HG03342 (cell line): ENCODE measurements at regions not wholly inside any gene's neighbourhood (a gene's known extent, or its start where the extent isn't known, plus 50 kb on each side); places are given as distances from the start of the nearest gene placed in this dataset.

Experiments used
- ATAC-seq: cut with Tn5 transposase; IDR thresholded peaks from one replicate; pipeline ENCODE4 v1.9.1; 2021; ENCODE audit warnings: mild to moderate bottlenecking, moderate library complexity; ENCODE audit not compliant: unreplicated experiment

DNA sequence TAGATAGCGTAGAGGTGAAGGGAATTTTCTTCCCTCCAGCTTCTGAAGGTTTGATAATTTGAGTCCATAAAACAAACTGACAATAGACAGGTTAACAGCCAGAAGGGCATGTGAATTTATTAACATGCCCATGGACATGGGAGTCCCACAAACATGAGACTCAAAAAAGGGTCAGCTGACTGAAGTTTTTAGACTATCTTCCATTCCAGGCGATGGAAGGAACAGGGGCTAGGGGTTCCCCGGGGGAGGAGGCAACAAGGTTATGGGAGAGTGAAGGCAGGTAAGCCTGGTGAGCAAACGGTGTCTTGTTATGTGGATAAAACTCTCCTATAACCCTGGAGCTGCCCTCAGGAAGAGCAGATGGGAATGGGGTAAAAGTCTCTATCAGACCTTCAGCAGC, 81.5 kb upstream of the SORBS2 start:
- ATAC-seq, result no peak

DNA sequence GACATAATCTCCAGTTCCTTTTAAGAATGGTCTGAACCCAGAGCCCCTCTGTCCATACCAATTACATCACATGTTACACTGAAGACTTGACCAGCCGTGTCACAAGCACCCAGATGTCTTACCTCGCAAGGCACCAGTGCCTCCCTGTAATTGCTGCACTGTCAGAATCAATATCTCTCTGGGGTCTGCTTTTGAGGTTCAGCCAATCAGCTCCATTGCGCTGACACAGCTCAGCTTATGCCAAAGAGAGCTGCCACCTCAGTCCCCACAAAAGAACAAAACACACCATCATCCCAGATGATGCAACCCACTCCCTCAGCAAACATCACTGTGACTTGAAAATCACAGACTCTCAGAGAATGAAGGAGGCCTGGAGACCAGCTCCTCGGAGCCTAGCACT, 82.5 kb upstream of the SORBS2 start:
- ATAC-seq, result no peak

DNA sequence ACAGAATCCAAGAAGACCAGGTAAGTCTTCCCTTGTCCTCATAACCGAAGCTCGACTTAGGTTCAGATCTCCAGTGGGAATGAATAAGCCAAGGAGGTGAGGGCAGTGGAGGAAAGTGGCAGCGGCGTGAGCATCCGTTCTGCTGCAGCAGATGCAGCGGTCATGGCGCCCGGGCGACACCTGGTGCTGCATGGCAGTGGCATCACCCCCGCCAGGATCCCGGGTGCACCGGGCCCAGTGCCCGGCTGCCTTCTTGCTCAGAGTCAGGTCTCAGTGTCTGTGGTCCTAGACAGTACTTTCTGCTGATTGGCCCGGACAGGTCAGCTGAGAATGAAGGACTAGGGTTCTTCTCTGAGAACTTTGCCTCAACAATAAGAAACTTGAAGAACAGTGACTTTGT, 83.4 kb upstream of the SORBS2 start:
- ATAC-seq, result no peak

GRCh38 chr4:185895866-185896265, 83.9 kb upstream of the SORBS2 start:
- no peak for ATAC-seq

DNA sequence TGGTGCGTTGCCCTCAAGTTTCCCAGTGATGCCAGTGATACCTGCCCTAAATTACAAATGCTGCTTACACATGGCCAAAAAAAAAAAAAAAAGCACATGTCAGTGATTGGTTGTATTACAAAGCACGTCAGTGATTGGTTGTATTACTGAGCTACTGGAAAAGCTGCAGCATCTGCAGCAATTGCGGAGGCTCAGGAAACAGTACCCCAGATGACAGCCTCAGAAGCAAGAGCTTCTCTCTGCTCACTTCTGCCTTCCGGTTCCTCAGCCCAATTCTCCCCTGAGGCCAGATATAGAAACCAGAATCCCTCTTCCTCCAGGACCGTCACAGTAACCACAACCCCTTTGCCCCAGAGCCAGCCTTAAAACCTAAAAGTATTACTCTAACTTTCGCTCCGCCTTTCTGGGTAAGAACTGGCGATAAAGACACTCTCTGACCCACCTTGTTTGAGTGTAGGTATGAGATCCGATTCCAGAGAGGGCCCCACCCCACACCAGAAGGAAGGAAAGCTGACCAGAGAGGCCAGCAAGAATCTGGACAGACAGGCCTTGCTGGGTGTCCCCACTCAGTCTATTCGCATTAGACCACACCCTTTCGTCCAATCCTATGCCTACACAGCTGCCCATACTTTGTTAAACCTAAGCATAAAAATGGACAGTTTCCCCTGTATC, 85.0 kb upstream of the SORBS2 start:
- ATAC-seq, result no peak

DNA sequence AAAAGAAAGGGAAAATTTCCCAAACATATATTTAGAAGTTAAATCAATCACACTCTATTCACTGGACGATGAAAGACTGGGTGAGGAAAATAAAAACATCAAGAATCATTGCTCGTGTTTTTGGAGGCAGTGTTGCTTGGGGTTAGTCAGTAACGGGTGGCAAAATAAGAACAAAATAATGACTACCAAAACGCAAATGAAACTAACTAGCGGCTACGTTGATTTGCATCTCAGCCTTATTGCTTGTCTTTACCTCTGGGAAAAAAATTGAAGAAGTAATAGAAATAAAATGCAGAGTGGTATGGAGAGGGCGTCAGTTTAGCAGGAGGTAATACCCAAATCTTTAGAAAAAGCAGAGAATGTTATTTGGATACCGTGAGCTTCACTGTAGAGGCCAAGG, 86.4 kb upstream of the SORBS2 start:
- ATAC-seq, result no peak

- ATAC-seq, result no peak
Measured at GRCh38 chr4:185899833-185900232, 87.8 kb upstream of the SORBS2 start.

DNA sequence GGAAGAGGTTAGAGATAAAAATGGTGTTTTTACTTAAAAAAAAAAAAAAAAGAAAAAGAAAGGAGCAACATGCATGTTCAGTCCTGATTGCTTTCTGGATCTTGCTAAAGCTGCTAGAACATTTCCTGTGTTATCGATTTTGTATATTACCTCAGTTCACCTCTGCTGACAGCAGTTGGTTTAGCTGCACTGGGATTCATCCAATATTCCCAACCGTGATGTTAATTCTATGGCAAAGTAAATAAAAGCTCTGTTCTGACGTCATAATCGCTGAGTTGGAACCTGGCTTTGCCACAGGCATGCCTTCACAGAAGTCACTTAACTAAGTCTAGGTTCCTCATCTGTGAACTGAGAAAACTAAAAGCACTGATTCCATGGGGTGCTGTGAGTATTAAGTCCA, 90.7 kb upstream of the SORBS2 start:
- ATAC-seq, result no peak

- ATAC-seq, result no peak
Measured at GRCh38 chr4:185903205-185903604, 91.2 kb upstream of the SORBS2 start.

GRCh38 chr4:185904381-185904780, 92.4 kb upstream of the SORBS2 start:
- ATAC-seq, result no peak

- no peak for ATAC-seq
Measured at GRCh38 chr4:185909972-185910371, 98.0 kb upstream of the SORBS2 start.

DNA sequence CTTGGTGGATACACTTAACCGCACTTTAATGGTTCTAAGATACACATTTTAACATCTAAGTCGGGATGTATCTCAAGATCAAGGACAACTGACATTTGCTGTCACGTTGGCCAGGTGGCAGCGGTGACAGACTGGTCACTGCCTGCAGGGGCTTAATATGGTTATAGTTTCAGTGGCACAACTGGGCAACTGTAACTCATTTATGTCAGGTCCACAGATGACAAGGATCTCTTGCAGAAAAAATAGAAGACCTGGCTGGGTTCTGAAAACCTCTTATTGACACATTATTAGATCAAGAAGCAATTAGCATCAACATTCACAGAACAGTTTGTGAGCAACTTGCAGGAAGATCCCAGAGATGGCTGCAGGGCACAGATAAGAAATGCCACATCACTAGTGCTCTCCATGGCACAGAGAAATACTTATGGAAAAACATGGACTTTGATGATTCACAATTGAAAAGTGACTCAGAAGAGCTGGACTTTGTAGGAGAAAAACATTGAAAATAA, 99.6 kb upstream of the SORBS2 start:
- ATAC-seq, result no peak

- ATAC-seq, result no peak
Measured at GRCh38 chr4:185912779-185913178, 100.8 kb upstream of the SORBS2 start.

DNA sequence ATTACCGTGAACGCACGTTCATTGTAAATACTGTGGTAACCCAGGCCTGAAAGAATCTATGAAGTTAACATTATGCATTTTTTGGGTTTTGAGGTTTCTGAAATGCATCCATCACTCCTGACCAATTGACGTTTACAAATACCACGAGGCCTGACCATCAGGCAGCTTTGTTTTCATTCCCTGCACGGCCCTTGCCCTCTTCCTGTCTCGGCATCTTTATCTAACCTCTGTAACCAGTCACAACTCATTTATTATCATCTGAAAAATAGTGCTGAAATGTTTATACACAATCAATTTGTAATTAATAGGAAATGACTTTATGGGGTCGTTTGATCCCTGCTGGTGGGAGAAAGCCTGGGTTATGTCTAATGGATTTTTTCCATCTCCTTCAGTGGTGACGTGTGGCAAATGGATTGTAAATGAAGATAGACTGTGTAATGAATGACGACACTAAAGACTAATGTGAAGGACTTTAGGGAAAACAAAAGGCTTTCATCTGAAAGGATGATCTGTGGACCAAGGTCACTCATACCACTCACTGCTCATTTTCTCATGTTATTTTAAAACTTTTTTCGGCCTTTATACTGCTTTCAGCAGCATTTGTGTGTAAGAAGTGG, 102.7 kb upstream of the SORBS2 start:
- ATAC-seq, result no peak

- no peak for ATAC-seq
Measured at GRCh38 chr4:185915271-185915670, 103.3 kb upstream of the SORBS2 start.

- no peak for ATAC-seq
Measured at GRCh38 chr4:185915817-185916216, 103.8 kb upstream of the SORBS2 start.

DNA sequence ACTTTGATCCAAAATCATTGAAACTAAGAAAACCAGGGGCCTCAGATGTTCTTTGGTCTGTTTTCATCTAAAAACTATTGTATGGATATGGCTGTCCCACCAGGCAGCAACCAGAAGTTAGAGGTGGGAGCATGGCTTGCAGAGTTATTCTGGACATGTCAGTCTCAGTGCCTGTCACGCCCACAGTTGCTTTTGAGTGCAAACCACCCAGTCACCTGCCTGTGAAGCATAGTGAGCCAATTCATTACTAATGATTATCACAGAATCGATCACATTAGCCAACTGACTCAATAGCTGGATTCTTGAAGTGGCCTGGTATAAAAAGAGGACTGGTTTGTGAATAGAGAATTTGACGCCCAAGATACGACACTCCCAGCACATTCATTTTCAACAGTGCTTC, 104.2 kb upstream of the SORBS2 start:
- no peak for ATAC-seq

- no peak for ATAC-seq
Measured at GRCh38 chr4:185916683-185917082, 104.7 kb upstream of the SORBS2 start.

- ATAC-seq, result no peak
Measured at GRCh38 chr4:185919107-185919506, 107.1 kb upstream of the SORBS2 start.

- no peak for ATAC-seq
Measured at GRCh38 chr4:185920171-185920570, 108.2 kb upstream of the SORBS2 start.

DNA sequence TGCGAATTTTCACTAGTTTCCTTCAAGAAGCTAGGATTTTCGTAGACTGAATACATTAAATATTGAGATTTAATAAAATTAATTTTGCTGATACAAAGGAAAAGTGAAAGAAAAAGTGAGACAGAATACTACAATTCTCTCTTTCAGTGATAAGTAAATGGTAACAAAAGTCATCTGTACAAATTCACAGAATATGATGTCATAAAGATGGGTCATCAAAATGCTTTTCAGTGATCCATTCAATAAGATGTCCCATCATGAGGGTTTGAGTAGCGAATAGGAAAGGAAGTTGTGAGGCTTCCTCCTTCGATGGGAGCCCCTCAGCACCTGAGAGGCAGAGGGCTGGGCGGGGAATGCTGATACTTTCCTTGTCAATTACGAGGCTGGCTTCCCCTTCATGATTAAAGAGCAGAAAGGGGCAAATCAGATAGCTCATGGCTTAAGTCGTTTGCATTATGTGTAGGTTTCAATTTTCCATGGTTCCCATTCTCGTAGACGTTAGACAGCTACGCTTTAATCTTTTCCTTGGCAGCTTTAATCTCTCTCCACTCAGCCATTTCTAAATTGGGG, 108.8 kb upstream of the SORBS2 start:
- ATAC-seq, result no peak
